ENCODE measurements at regions not wholly inside any gene's neighbourhood (a gene's known extent, or its start where the extent isn't known, plus 50 kb on each side); places are given as distances from the start of the nearest gene placed in this dataset.

- no peak for TF ChIP-seq EZH2phosphoT487 (IDR thresholded peaks at IDR 0.05; ENCODE audit: borderline replicate concordance, low read length)
- TF ChIP-seq CTCF (IDR thresholded peaks at IDR 0.05; ENCODE audit: low read depth, low read length, poor library complexity, severe bottlenecking), result no peak
Observed at GRCh38 chr1:8118031-8118451, 91.9 kb upstream of the ERRFI1 start.
